Activated CD4-positive, alpha-beta T cell treated with anti-CD3 and anti-CD28 coated beads, Interleukin-2, amount 50 U/mL, for 1 hour (primary cell): ENCODE measurements at regions not wholly inside any gene's neighbourhood (a gene's known extent, or its start where the extent isn't known, plus 50 kb on each side); places are given as distances from the start of the nearest gene placed in this dataset.
"Not testable (repeated sequence)": the region's sequence is repeated elsewhere in the genome, so short reads cannot be mapped to it uniquely, and the experiment has no call there.

Experiments
- DNase-seq: peaks from one replicate; pipeline ENCODE4 v3.0.0-alpha.2; 2020

GRCh38 chr11:12585861-12586260 lies 88.4 kb upstream of the TEAD1 start:
- DNase-seq, result no peak

GRCh38 chr11:12587333-12587991 lies 86.8 kb upstream of the TEAD1 start:
- DNase-seq, result no peak

- DNase-seq, result no peak
These were observed 82.5 kb upstream of the TEAD1 start for GRCh38 chr11:12591706-12592105.

- no peak for DNase-seq
These were observed 81.9 kb upstream of the TEAD1 start for GRCh38 chr11:12592283-12592682.

GRCh38 chr11:12595089-12595847 lies 79.0 kb upstream of the TEAD1 start:
- not testable (repeated sequence) for DNase-seq

GRCh38 chr11:12598330-12599256 lies 75.6 kb upstream of the TEAD1 start:
- no peak for DNase-seq

GRCh38 chr11:12599408-12600143 lies 74.6 kb upstream of the TEAD1 start:
- peak; percentile 13 for DNase-seq

- DNase-seq, result no peak
These were observed 73.4 kb upstream of the TEAD1 start for GRCh38 chr11:12600829-12601228.

GRCh38 chr11:12602421-12602820 lies 71.8 kb upstream of the TEAD1 start:
- no peak for DNase-seq

- no peak for DNase-seq
These were observed 70.8 kb upstream of the TEAD1 start for GRCh38 chr11:12603143-12604088.

GRCh38 chr11:12604557-12605153 lies 69.6 kb upstream of the TEAD1 start:
- no peak for DNase-seq

- no peak for DNase-seq
These were observed 67.6 kb upstream of the TEAD1 start for GRCh38 chr11:12606597-12606996.

- DNase-seq, result not testable (repeated sequence)
These were observed 65.5 kb upstream of the TEAD1 start for GRCh38 chr11:12608678-12609077.

- no peak for DNase-seq
These were observed 62.9 kb upstream of the TEAD1 start for GRCh38 chr11:12611352-12611751.

GRCh38 chr11:12617632-12618031 lies 56.6 kb upstream of the TEAD1 start:
- DNase-seq, result no peak

GRCh38 chr11:12618743-12619540 lies 55.3 kb upstream of the TEAD1 start:
- no peak for DNase-seq

GRCh38 chr11:12623869-12624268 lies 50.4 kb upstream of the TEAD1 start:
- no peak for DNase-seq
